KBM-7 (cell line): ENCODE measurements at regions not wholly inside any gene's neighbourhood (a gene's known extent, or its start where the extent isn't known, plus 50 kb on each side); places are given as distances from the start of the nearest gene placed in this dataset.
"Not testable (repeated sequence)": the region's sequence is repeated elsewhere in the genome, so short reads cannot be mapped to it uniquely, and the experiment has no call there.

Source experiments
- DNase-seq: peaks from one replicate; pipeline ENCODE4 v3.0.0-alpha.2; 2015
- in situ Hi-C: fragments of 300-500 bp; cut with MboI; formaldehyde crosslinking; loops from 2 replicates; pipeline ENCODE4 v1.14.3; 2020; ENCODE audit warnings: low sequenced_read_pairs, low pct_unique_long_range_greater_than_20kb, mixed read lengths

GRCh38 chr12:94831081-94831751, 172.3 kb downstream of the NDUFA12 start:
- no peak for DNase-seq
- in situ Hi-C loops, result no loop called here

GRCh38 chr12:94829552-94829951, 173.9 kb downstream of the NDUFA12 start:
- in situ Hi-C loops, result no loop called here
- no peak for DNase-seq

- no peak for DNase-seq
- in situ Hi-C loops, result no loop called here
Observed at GRCh38 chr12:94819011-94819410, 168.7 kb upstream of the TMCC3 start.

- no peak for DNase-seq
- in situ Hi-C loops, result no loop called here
Observed at GRCh38 chr12:94817695-94818075, 167.3 kb upstream of the TMCC3 start.

- DNase-seq, in situ Hi-C loops: not testable (repeated sequence)
Observed at GRCh38 chr12:94817201-94817600, 166.8 kb upstream of the TMCC3 start.

- DNase-seq, in situ Hi-C loops: not testable (repeated sequence)
Observed at GRCh38 chr12:94816746-94817145, 166.4 kb upstream of the TMCC3 start.

- in situ Hi-C loops, result no loop called here
- DNase-seq, result no peak
Observed at GRCh38 chr12:94815958-94816357, 165.6 kb upstream of the TMCC3 start.

GRCh38 chr12:94815450-94815849, 165.1 kb upstream of the TMCC3 start:
- in situ Hi-C loops, result no loop called here
- DNase-seq, result no peak

- peak; percentile 45 for DNase-seq
Observed at GRCh38 chr12:94813314-94813713, 163.0 kb upstream of the TMCC3 start.

GRCh38 chr12:94812345-94812744, 162.0 kb upstream of the TMCC3 start:
- in situ Hi-C loops, result no loop called here
- no peak for DNase-seq

More at GRCh38 chr12:94813314-94813713, 163.0 kb upstream of the TMCC3 start:
- in situ Hi-C loops, result no loop called here

- in situ Hi-C loops, result no loop called here
- DNase-seq, result no peak
Observed at GRCh38 chr12:94811611-94812010, 161.3 kb upstream of the TMCC3 start.

- no peak for DNase-seq
- in situ Hi-C loops, result no loop called here
Observed at GRCh38 chr12:94807951-94808350, 157.6 kb upstream of the TMCC3 start.

- in situ Hi-C loops, result no loop called here
- DNase-seq, result no peak
Observed at GRCh38 chr12:94806617-94807016, 156.3 kb upstream of the TMCC3 start.

GRCh38 chr12:94805749-94806529, 155.6 kb upstream of the TMCC3 start:
- in situ Hi-C loops, result no loop called here
- DNase-seq, result peak; percentile 63

GRCh38 chr12:94803939-94804338, 153.6 kb upstream of the TMCC3 start:
- no peak for DNase-seq

GRCh38 chr12:94802796-94803195, 152.4 kb upstream of the TMCC3 start:
- no peak for DNase-seq
- in situ Hi-C loops, result no loop called here

More at GRCh38 chr12:94803939-94804338, 153.6 kb upstream of the TMCC3 start:
- in situ Hi-C loops, result no loop called here

GRCh38 chr12:94801745-94802144, 151.4 kb upstream of the TMCC3 start:
- no peak for DNase-seq
- in situ Hi-C loops, result no loop called here

- in situ Hi-C loops, result no loop called here
- no peak for DNase-seq
Observed at GRCh38 chr12:94799136-94799535, 148.8 kb upstream of the TMCC3 start.

- DNase-seq, result no peak
- in situ Hi-C loops, result no loop called here
Observed at GRCh38 chr12:94798113-94798512, 147.8 kb upstream of the TMCC3 start.

- no peak for DNase-seq
- in situ Hi-C loops, result no loop called here
Observed at GRCh38 chr12:94795520-94795919, 145.2 kb upstream of the TMCC3 start.

- in situ Hi-C loops, result no loop called here
- DNase-seq, result no peak
Observed at GRCh38 chr12:94795044-94795443, 144.7 kb upstream of the TMCC3 start.
